Nephron progenitor cell (in vitro differentiated cells): ENCODE measurements at regions not wholly inside any gene's neighbourhood (a gene's known extent, or its start where the extent isn't known, plus 50 kb on each side); places are given as distances from the start of the nearest gene placed in this dataset.
A peak's percentile ranks its signal among the peaks of the same experiment; 100 is the strongest.

ENCODE experiments used
- DNase-seq: peaks from one replicate; pipeline ENCODE4 v3.0.0; 2021
- H3K27ac Mint-ChIP-seq: 2 replicates; pipeline ENCODE4 v1.8.0; 2021; ENCODE audit warnings: mild to moderate bottlenecking, moderate library complexity, mixed read lengths
- H3K27me3 Mint-ChIP-seq: 2 replicates; pipeline ENCODE4 v1.8.0; 2021; ENCODE audit warnings: mild to moderate bottlenecking, low read depth, mixed read lengths; ENCODE audit not compliant: poor library complexity
- H3K36me3 Mint-ChIP-seq: 2 replicates; pipeline ENCODE4 v1.8.0; 2021; ENCODE audit warnings: low read depth, mixed read lengths
- H3K4me1 Mint-ChIP-seq: 2 replicates; pipeline ENCODE4 v1.8.0; 2021; ENCODE audit warnings: mixed read lengths
- H3K4me3 Mint-ChIP-seq: 2 replicates; pipeline ENCODE4 v1.8.0; 2021; ENCODE audit warnings: mild to moderate bottlenecking, moderate library complexity, mixed read lengths
- H3K9me3 Mint-ChIP-seq: 2 replicates; pipeline ENCODE4 v1.8.0; 2021; ENCODE audit warnings: mild to moderate bottlenecking, moderate library complexity, mixed read lengths
- CTCF ChIP-seq: fragments of 200-600 bp; sonication (generic); IDR thresholded peaks from 2 replicates; pipeline ENCODE4 v1.5.0; 2021; ENCODE audit warnings: antibody characterized with exemption

- DNase-seq = no peak
- TF ChIP-seq CTCF = no peak
- H3K9me3 Mint-ChIP-seq = peaks cover 10% of the 10 kb centered on the region
- H3K4me3 Mint-ChIP-seq = no peak overlapping the region
- peaks cover 4% of the 10 kb centered on the region for H3K27me3 Mint-ChIP-seq
- H3K36me3 Mint-ChIP-seq = no peaks in the 10 kb centered on the region
- H3K4me1 Mint-ChIP-seq = peaks cover under 1% of the 10 kb centered on the region
- H3K27ac Mint-ChIP-seq = no peak overlapping the region
Measured at GRCh38 chr2:223464071-223464470, 138.1 kb downstream of the SCG2 start.

GRCh38 chr2:223465793-223466192 lies 136.4 kb downstream of the SCG2 start:
- no peak for DNase-seq
- Mint-ChIP-seq H3K36me3 (no peaks in the 10 kb centered on the region), H3K27ac (no peak overlapping the region), H3K9me3 (peaks cover 10% of the 10 kb centered on the region), H3K27me3 (peaks cover 4% of the 10 kb centered on the region), H3K4me3 (no peak overlapping the region), H3K4me1 (peaks cover 8% of the 10 kb centered on the region)
- TF ChIP-seq CTCF = no peak

- TF ChIP-seq CTCF = no peak
- Mint-ChIP-seq H3K36me3 (no peaks in the 10 kb centered on the region), H3K27me3 (peaks cover 4% of the 10 kb centered on the region), H3K4me1 (peaks cover 8% of the 10 kb centered on the region), H3K4me3 (no peak overlapping the region), H3K9me3 (peaks cover 6% of the 10 kb centered on the region), H3K27ac (no peak overlapping the region)
- DNase-seq = no peak
Measured at GRCh38 chr2:223467196-223467595, 135.0 kb downstream of the SCG2 start.

- Mint-ChIP-seq H3K9me3 (no peaks in the 10 kb centered on the region), H3K4me3 (no peak overlapping the region), H3K4me1 (peaks cover 8% of the 10 kb centered on the region), H3K27me3 (peaks cover 4% of the 10 kb centered on the region), H3K36me3 (no peaks in the 10 kb centered on the region), H3K27ac (peak overlapping the region; percentile 73)
- no peak for DNase-seq
- no peak for TF ChIP-seq CTCF
Measured at GRCh38 chr2:223469270-223470046, 132.7 kb downstream of the SCG2 start.

GRCh38 chr2:223470602-223471001 lies 131.6 kb downstream of the SCG2 start:
- Mint-ChIP-seq H3K4me1 (peaks cover 8% of the 10 kb centered on the region), H3K36me3 (no peaks in the 10 kb centered on the region), H3K9me3 (no peaks in the 10 kb centered on the region), H3K4me3 (no peak overlapping the region), H3K27me3 (peaks cover 4% of the 10 kb centered on the region), H3K27ac (no peak overlapping the region)
- no peak for TF ChIP-seq CTCF
- no peak for DNase-seq

- H3K4me3 Mint-ChIP-seq = no peak overlapping the region
- H3K4me1 Mint-ChIP-seq = peaks cover 14% of the 10 kb centered on the region
- H3K27me3 Mint-ChIP-seq = peaks cover 4% of the 10 kb centered on the region
- TF ChIP-seq CTCF = no peak
- no peaks in the 10 kb centered on the region for H3K36me3 Mint-ChIP-seq
- H3K27ac Mint-ChIP-seq = no peak overlapping the region
- H3K9me3 Mint-ChIP-seq = no peaks in the 10 kb centered on the region
- no peak for DNase-seq
Measured at GRCh38 chr2:223472771-223473170, 129.4 kb downstream of the SCG2 start.
